Lower leg skin (tissue), 3 donors: ENCODE measurements at regions not wholly inside any gene's neighbourhood (a gene's known extent, or its start where the extent isn't known, plus 50 kb on each side); places are given as distances from the start of the nearest gene placed in this dataset.

Source experiments
- POLR2A ChIP-seq, 2 donors: fragments of 450-650 bp; IDR thresholded peaks; one replicate each; pipeline ENCODE4 v1.6.1; 2016 to 2017; ENCODE audit warnings: antibody characterized with exemption in 2 of 2, mild to moderate bottlenecking in 1 of 2, moderate library complexity in 1 of 2
- TF ChIP-seq, protein P1 (sequence below), 3 donors: fragments of 450-650 bp; IDR thresholded peaks; one replicate each; pipeline ENCODE4 v1.5.1; 2016; ENCODE audit warnings: antibody characterized with exemption in 3 of 3, mild to moderate bottlenecking in 3 of 3, moderate library complexity in 2 of 3

- no peak for TF ChIP-seq POLR2A (IDR thresholded peaks at IDR 0.05)
- TF ChIP-seq, protein P1, sequence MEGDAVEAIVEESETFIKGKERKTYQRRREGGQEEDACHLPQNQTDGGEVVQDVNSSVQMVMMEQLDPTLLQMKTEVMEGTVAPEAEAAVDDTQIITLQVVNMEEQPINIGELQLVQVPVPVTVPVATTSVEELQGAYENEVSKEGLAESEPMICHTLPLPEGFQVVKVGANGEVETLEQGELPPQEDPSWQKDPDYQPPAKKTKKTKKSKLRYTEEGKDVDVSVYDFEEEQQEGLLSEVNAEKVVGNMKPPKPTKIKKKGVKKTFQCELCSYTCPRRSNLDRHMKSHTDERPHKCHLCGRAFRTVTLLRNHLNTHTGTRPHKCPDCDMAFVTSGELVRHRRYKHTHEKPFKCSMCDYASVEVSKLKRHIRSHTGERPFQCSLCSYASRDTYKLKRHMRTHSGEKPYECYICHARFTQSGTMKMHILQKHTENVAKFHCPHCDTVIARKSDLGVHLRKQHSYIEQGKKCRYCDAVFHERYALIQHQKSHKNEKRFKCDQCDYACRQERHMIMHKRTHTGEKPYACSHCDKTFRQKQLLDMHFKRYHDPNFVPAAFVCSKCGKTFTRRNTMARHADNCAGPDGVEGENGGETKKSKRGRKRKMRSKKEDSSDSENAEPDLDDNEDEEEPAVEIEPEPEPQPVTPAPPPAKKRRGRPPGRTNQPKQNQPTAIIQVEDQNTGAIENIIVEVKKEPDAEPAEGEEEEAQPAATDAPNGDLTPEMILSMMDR (IDR thresholded peaks at IDR 0.05): no peak
Observed at GRCh38 chr15:94740469-94740868, 509.1 kb downstream of the MCTP2 start.
